T-helper 1 cell treated with Interleukin-12 subunit alpha and Interleukin-12 subunit beta and Interleukin-4 antibody, amounts not matched to agents 30 ng/mL and 1 ng/mL, for 36 hours (primary cell): ENCODE measurements at regions not wholly inside any gene's neighbourhood (a gene's known extent, or its start where the extent isn't known, plus 50 kb on each side); places are given as distances from the start of the nearest gene placed in this dataset.

Experiments
- intact Hi-C: fragments of 100-400 bp; cut with micrococcal nuclease; formaldehyde crosslinking; loops from one replicate; pipeline ENCODE4 v1.15.1; 2024

GRCh38 chr5:117020999-117021398 lies 446.4 kb upstream of the SEMA6A start:
- intact Hi-C loops, result no loop called here

GRCh38 chr5:117013280-117013877 lies 438.8 kb upstream of the SEMA6A start:
- intact Hi-C loops, result no loop called here

DNA sequence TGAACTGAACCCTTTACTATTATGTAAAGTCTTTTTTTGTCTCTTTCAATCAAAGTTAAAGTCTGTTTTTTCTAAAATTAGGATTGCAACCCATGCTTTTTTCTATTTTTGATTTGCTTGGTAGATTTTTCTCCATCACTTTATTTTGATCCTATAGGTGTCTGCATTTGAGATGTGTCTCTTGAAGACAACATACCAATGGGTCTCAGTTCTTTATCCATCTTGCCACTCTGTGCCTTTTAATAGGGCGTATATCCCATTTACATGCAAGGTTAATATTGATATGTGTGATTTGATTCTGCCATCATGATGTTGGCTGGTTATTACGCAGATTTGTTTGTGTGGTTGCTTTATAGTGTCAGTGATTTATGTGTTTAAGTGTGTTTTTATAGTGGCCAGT lies 436.0 kb upstream of the SEMA6A start:
- intact Hi-C loops, result no loop called here

DNA sequence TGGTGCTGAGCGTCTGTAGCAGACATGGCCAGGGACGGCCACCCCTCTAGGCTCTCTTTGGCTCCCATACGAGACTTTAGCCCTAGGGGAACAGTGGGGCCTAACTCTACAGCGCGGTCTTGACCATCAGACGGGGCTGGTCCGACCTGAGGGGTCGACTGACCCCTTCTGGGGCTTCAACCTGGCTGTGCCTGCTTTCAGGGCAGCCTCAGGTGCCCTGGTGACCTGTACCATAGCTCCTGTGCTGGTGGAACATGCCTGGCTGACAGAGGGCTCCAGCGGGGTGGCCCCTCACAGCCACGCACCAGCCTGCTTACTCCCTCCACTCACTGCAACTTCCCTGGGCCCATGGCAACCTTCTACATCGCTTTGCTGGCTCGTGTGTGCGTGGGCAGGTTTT lies 423.4 kb upstream of the SEMA6A start:
- intact Hi-C loops, result no loop called here

- intact Hi-C loops, result no loop called here
Observed at GRCh38 chr5:116992681-116993080, 418.1 kb upstream of the SEMA6A start.

DNA sequence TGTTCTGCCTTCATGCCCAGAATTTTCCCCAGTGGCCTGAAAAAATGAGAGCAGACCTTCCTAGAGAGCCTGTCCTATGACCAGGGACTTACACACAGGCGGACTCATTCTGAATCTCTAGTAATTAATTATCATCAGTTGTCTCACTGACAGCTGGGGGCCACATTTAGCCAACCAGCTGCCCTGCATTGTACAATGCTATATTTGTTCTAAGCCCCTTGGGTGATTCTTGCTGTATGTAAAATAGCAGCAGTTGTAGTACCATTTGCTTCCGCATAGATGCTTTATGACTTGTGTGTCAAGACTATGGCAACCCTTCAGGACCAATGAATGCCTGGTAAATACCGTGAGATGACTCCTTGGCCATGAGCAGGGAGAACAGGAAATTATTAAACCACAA lies 415.4 kb upstream of the SEMA6A start:
- intact Hi-C loops, result no loop called here

DNA sequence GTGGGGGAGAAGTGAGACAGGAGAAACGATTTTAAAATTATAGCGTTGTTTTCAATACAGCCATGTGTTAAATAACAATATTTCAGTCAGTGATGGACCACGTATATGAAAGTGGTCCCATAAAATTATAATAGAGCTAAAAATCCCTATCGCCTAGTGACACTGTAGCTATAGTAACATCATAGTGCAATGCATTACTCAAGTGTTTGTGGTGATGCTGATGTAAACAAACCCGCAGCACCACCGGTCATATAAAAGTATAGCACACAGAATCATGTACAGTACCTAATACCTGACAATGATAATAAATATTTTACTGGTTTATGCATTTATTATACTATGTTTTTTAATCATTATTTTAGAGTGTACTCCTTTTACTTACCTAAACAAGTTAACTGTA lies 407.4 kb upstream of the SEMA6A start:
- intact Hi-C loops, result no loop called here

GRCh38 chr5:116980581-116980980 lies 406.0 kb upstream of the SEMA6A start:
- intact Hi-C loops, result no loop called here

- intact Hi-C loops, result no loop called here
Observed at GRCh38 chr5:116976767-116977166, 402.1 kb upstream of the SEMA6A start.

GRCh38 chr5:116971131-116971530 lies 396.5 kb upstream of the SEMA6A start:
- intact Hi-C loops, result no loop called here

DNA sequence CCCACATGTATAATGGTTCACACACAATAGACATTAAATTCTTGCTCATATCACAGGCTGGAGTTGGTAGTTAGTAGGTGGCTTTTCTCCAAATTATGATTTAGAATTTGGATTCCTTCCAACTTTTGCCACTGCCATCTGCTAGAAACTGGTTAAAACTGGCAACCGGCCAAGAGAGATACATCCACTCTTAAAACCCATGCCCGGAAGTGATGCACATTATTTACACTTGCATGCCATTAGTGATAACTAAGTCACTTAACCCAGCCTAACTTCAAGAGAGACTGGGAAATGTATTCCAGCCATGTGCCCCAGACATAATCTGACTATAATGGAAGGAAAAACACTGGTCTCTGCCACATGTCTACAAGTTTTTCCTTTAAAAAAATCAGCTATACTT lies 395.7 kb upstream of the SEMA6A start:
- intact Hi-C loops, result no loop called here

- intact Hi-C loops, result no loop called here
Observed at GRCh38 chr5:116964438-116964837, 389.8 kb upstream of the SEMA6A start.

DNA sequence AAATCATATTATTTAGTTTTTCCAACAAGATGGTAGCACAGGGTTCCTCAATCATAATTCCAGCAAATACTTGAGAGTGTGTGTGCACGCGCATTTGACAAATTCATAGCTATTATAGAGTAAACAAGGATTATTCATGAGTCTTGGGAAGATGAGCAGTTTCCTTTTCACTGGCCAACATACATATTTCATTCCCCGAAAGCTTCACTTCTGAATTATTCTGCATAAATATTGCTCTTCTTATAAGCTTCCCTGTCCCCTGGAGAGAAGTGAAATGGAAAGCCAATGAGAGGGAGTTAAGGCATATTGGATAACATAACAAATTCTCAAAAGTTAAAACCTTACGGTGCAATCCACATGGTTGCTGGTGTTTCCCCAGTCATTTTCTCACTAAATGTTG lies 386.4 kb upstream of the SEMA6A start:
- intact Hi-C loops, result no loop called here

- intact Hi-C loops, result no loop called here
Observed at GRCh38 chr5:116959843-116960242, 385.2 kb upstream of the SEMA6A start.

GRCh38 chr5:116953251-116953930 lies 378.8 kb upstream of the SEMA6A start:
- intact Hi-C loops, result no loop called here

DNA sequence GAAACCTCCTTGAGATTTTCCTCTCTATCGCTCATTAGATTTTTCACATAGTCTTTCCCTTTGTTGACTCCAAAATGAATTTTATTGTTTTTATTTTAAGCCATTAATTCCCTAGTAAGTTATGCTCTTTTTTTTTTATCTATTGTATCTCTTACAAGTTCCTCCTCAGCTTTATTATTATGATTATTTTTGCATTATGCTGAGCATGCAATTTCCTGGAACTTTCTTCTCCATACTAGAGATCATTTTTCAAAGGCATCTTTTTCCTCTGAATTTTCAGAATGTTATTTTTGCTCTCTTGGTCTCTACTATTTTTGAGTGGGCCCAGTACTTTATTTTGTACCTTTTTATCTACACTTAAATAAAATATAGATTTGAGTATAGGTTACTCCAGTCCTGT lies 376.6 kb upstream of the SEMA6A start:
- intact Hi-C loops, result no loop called here

GRCh38 chr5:116947691-116948528 lies 373.3 kb upstream of the SEMA6A start:
- intact Hi-C loops, result loop anchor here (1.0 to 5.0 kb wide), 4 partner anchors 372 to 1316 kb away; no protein-coding TSS in a partner anchor

DNA sequence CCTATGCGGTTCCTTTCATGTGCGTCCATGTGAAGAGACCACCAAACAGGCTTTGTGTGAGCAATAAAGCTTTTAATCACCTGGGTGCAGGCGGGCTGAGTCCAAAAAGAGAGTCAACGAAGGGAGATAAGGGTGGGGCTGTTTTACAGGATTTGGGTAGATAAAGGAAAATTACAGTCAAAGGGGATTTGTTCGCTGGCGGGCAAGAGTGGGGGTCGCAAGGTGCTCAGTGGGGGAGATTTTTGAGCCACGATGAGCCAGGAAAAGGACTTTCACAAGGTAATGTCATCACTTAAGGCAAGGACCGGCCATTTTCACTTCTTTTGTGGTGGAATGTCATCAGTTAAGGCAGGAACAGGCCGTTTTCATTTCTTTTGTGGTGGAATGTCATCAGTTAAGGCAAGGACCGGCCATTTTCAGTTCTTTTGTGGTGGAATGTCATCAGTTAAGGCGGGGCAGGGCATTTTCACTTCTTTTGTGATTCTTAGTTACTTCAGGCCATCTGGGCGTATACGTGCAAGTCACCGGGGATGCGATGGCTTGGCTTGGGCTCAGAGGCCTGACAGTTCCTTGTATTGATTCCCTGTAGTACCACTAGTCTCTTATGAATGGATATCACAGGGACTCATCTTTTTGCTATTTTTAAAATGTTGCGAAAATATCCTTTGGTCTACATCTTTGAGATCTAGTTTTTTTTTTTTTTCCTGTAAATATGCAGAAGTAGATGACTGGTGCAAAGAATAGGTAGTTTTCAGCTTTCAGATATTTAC lies 371.2 kb upstream of the SEMA6A start:
- intact Hi-C loops, result loop anchor here (5.0 kb wide), 2 partner anchors 388 to 1313 kb away; no protein-coding TSS in a partner anchor

GRCh38 chr5:116944183-116944582 lies 369.6 kb upstream of the SEMA6A start:
- intact Hi-C loops, result no loop called here

GRCh38 chr5:116942622-116943021 lies 368.0 kb upstream of the SEMA6A start:
- intact Hi-C loops, result no loop called here

DNA sequence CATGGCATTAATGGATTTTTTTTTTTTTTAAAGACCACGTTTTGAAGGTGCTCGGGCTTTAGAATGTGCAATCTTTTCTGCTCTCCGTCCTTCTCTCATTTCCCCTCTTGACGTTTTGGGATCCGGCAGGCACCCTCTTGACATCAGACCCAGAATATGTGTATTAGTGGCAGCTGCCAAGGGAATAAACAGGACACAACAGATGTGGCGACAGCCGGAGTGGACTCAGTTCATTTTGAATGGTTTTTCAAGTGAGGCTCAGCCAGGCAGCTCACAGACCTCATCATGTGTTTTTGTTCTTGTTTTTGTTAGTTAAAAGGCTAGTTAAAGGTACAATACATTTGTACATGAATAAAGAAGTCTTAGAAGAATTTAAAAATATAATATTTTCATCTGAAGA lies 365.0 kb upstream of the SEMA6A start:
- intact Hi-C loops, result no loop called here

- intact Hi-C loops, result no loop called here
Observed at GRCh38 chr5:116938488-116938887, 363.9 kb upstream of the SEMA6A start.
